Mesothelial cell of epicardium (in vitro differentiated cells): ENCODE measurements at regions not wholly inside any gene's neighbourhood (a gene's known extent, or its start where the extent isn't known, plus 50 kb on each side); places are given as distances from the start of the nearest gene placed in this dataset.
"Not testable (repeated sequence)": the region's sequence is repeated elsewhere in the genome, so short reads cannot be mapped to it uniquely, and the experiment has no call there.

Experiments used
- DNase-seq, 2 experiments: peaks; one replicate each; pipeline ENCODE4 v3.0.0; 2021; ENCODE audit warnings: low spot score in 2 of 2; ENCODE audit not compliant: unreplicated experiment in 2 of 2
- H3K27ac Mint-ChIP-seq: 2 replicates; pipeline ENCODE4 v1.8.0; 2021; ENCODE audit warnings: mixed read lengths
- H3K27me3 Mint-ChIP-seq: 2 replicates; pipeline ENCODE4 v1.8.0; 2021; ENCODE audit warnings: low read depth, mixed read lengths
- H3K36me3 Mint-ChIP-seq: 2 replicates; pipeline ENCODE4 v1.8.0; 2021; ENCODE audit warnings: mixed read lengths
- H3K4me1 Mint-ChIP-seq: 2 replicates; pipeline ENCODE4 v1.8.0; 2021; ENCODE audit warnings: mixed read lengths
- H3K4me3 Mint-ChIP-seq: 2 replicates; pipeline ENCODE4 v1.8.0; 2021; ENCODE audit warnings: mild to moderate bottlenecking, moderate library complexity, mixed read lengths
- H3K9me3 Mint-ChIP-seq: 2 replicates; pipeline ENCODE4 v1.8.0; 2021; ENCODE audit warnings: mixed read lengths
- CTCF ChIP-seq: fragments of 200-600 bp; sonication (generic); IDR thresholded peaks from one replicate; pipeline ENCODE4 v1.5.0; 2021; ENCODE audit warnings: antibody characterized with exemption; ENCODE audit not compliant: unreplicated experiment

GRCh38 chr14:45946251-45946650 is 693.2 kb upstream of the MIS18BP1 start:
- H3K36me3 Mint-ChIP-seq, result no peaks in the 10 kb centered on the region
- DNase-seq, result no peak
- no peaks in the 10 kb centered on the region for H3K27me3 Mint-ChIP-seq
- H3K4me3 Mint-ChIP-seq, result no peak overlapping the region
- no peak overlapping the region for H3K27ac Mint-ChIP-seq
- H3K9me3 Mint-ChIP-seq, result no peaks in the 10 kb centered on the region
- H3K4me1 Mint-ChIP-seq, result no peaks in the 10 kb centered on the region
- no peak for TF ChIP-seq CTCF

GRCh38 chr14:45940318-45940717 is 687.3 kb upstream of the MIS18BP1 start:
- Mint-ChIP-seq H3K36me3 (no peaks in the 10 kb centered on the region), H3K27ac (no peak overlapping the region), H3K4me1 (no peaks in the 10 kb centered on the region), H3K9me3 (peaks cover 14% of the 10 kb centered on the region), H3K27me3 (peaks cover 3% of the 10 kb centered on the region), H3K4me3 (no peak overlapping the region)
- no peak for TF ChIP-seq CTCF
- DNase-seq, result no peak

- H3K4me3 Mint-ChIP-seq, result no peak overlapping the region
- peaks cover 19% of the 10 kb centered on the region for H3K9me3 Mint-ChIP-seq
- H3K36me3 Mint-ChIP-seq, result no peaks in the 10 kb centered on the region
- H3K27me3 Mint-ChIP-seq, result peaks cover 3% of the 10 kb centered on the region
- no peaks in the 10 kb centered on the region for H3K4me1 Mint-ChIP-seq
- no peak for DNase-seq
- H3K27ac Mint-ChIP-seq, result no peak overlapping the region
- no peak for TF ChIP-seq CTCF
Measured at GRCh38 chr14:45939572-45939971, 686.6 kb upstream of the MIS18BP1 start.

- not testable (repeated sequence) for DNase-seq, H3K27me3 Mint-ChIP-seq, H3K4me1 Mint-ChIP-seq, H3K9me3 Mint-ChIP-seq, H3K27ac Mint-ChIP-seq, H3K36me3 Mint-ChIP-seq, H3K4me3 Mint-ChIP-seq
Measured at GRCh38 chr14:45919995-45920394, 667.0 kb upstream of the MIS18BP1 start.

- TF ChIP-seq CTCF, result no peak
- Mint-ChIP-seq H3K4me3 (no peak overlapping the region), H3K4me1 (no peaks in the 10 kb centered on the region), H3K36me3 (no peaks in the 10 kb centered on the region), H3K9me3 (peaks cover 20% of the 10 kb centered on the region), H3K27ac (no peak overlapping the region), H3K27me3 (no peaks in the 10 kb centered on the region)
- DNase-seq, result no peak
Measured at GRCh38 chr14:45916340-45916953, 663.4 kb upstream of the MIS18BP1 start.

- Mint-ChIP-seq H3K27ac (no peak overlapping the region), H3K27me3 (peaks cover 2% of the 10 kb centered on the region), H3K4me1 (no peaks in the 10 kb centered on the region), H3K36me3 (no peaks in the 10 kb centered on the region), H3K4me3 (no peak overlapping the region), H3K9me3 (peaks cover 8% of the 10 kb centered on the region)
- no peak for TF ChIP-seq CTCF
- no peak for DNase-seq
Measured at GRCh38 chr14:45907782-45908181, 654.8 kb upstream of the MIS18BP1 start.
